ENCODE measurements at regions not wholly inside any gene's neighbourhood (a gene's known extent, or its start where the extent isn't known, plus 50 kb on each side); places are given as distances from the start of the nearest gene placed in this dataset.

GRCh38 chr10:128924918-128925317, 542.1 kb upstream of the MGMT start:
- DNase-seq: no peak
- TF ChIP-seq CTCF (IDR thresholded peaks at IDR 0.05): no peak
- POLR2A ChIA-PET: no interaction called here
- Mint-ChIP-seq H3K4me1 (no peaks in the 10 kb centered on the region), H3K4me3 (no peak overlapping the region), H3K9me3 (no peaks in the 10 kb centered on the region), H3K36me3 (ENCODE audit: low read depth) (no peaks in the 10 kb centered on the region), H3K27me3 (no peaks in the 10 kb centered on the region), H3K27ac (no peak overlapping the region)
- intact Hi-C loops (cut with micrococcal nuclease): no loop called here
- CTCF ChIA-PET: no interaction called here
- ATAC-seq (ENCODE audit: low read depth): no peak

GRCh38 chr10:128926711-128927110, 540.3 kb upstream of the MGMT start:
- CTCF ChIA-PET: no interaction called here
- no peak for ATAC-seq (ENCODE audit: low read depth)

GRCh38 chr10:128927497-128928161, 539.4 kb upstream of the MGMT start:
- intact Hi-C loops (cut with micrococcal nuclease): no loop called here
- DNase-seq (no peak), ATAC-seq (ENCODE audit: low read depth) (no peak)
- POLR2A ChIA-PET: no interaction called here
- no peaks in the 10 kb centered on the region for H3K9me3 Mint-ChIP-seq
- no peak overlapping the region for H3K27ac Mint-ChIP-seq
- no peaks in the 10 kb centered on the region for H3K36me3 Mint-ChIP-seq (ENCODE audit: low read depth)
- H3K4me1 Mint-ChIP-seq: no peaks in the 10 kb centered on the region
- TF ChIP-seq CTCF (IDR thresholded peaks at IDR 0.05): no peak
- H3K4me3 Mint-ChIP-seq: no peak overlapping the region
- H3K27me3 Mint-ChIP-seq: no peaks in the 10 kb centered on the region
- CTCF ChIA-PET: no interaction called here

More at GRCh38 chr10:128926711-128927110, 540.3 kb upstream of the MGMT start:
- intact Hi-C loops (cut with micrococcal nuclease): no loop called here
- no peak overlapping the region for H3K4me3 Mint-ChIP-seq
- no peaks in the 10 kb centered on the region for H3K27me3 Mint-ChIP-seq
- no peaks in the 10 kb centered on the region for H3K4me1 Mint-ChIP-seq
- H3K27ac Mint-ChIP-seq: no peak overlapping the region
- POLR2A ChIA-PET: no interaction called here
- TF ChIP-seq CTCF (IDR thresholded peaks at IDR 0.05): no peak
- DNase-seq: no peak
- no peaks in the 10 kb centered on the region for H3K36me3 Mint-ChIP-seq (ENCODE audit: low read depth)
- no peaks in the 10 kb centered on the region for H3K9me3 Mint-ChIP-seq

GRCh38 chr10:128928231-128928836, 538.7 kb upstream of the MGMT start:
- intact Hi-C loops (cut with micrococcal nuclease): no loop called here
- ChIA-PET CTCF (no interaction called here), POLR2A (no interaction called here)
- no peak for ATAC-seq (ENCODE audit: low read depth)
- TF ChIP-seq CTCF (IDR thresholded peaks at IDR 0.05): no peak
- Mint-ChIP-seq H3K27me3 (no peaks in the 10 kb centered on the region), H3K9me3 (no peaks in the 10 kb centered on the region), H3K4me3 (no peak overlapping the region), H3K36me3 (ENCODE audit: low read depth) (no peaks in the 10 kb centered on the region), H3K27ac (no peak overlapping the region), H3K4me1 (no peaks in the 10 kb centered on the region)
- DNase-seq: no peak

- H3K27ac Mint-ChIP-seq: no peak overlapping the region
- CTCF ChIA-PET: no interaction called here
- H3K4me3 Mint-ChIP-seq: no peak overlapping the region
- no peaks in the 10 kb centered on the region for H3K36me3 Mint-ChIP-seq (ENCODE audit: low read depth)
- H3K4me1 Mint-ChIP-seq: no peaks in the 10 kb centered on the region
- DNase-seq: no peak
- H3K9me3 Mint-ChIP-seq: no peaks in the 10 kb centered on the region
- ATAC-seq (ENCODE audit: low read depth): no peak
- POLR2A ChIA-PET: no interaction called here
- intact Hi-C loops (cut with micrococcal nuclease): no loop called here
- no peaks in the 10 kb centered on the region for H3K27me3 Mint-ChIP-seq
- no peak for TF ChIP-seq CTCF (IDR thresholded peaks at IDR 0.05)
These were observed 537.9 kb upstream of the MGMT start for GRCh38 chr10:128929131-128929530.
